Glutamatergic neuron (in vitro differentiated cells): ENCODE measurements at regions not wholly inside any gene's neighbourhood (a gene's known extent, or its start where the extent isn't known, plus 50 kb on each side); places are given as distances from the start of the nearest gene placed in this dataset.
A peak's percentile ranks its signal among the peaks of the same experiment; 100 is the strongest.

Experiments used
- DNase-seq: peaks from one replicate; pipeline ENCODE4 v3.0.0; 2022
- H3K27ac Mint-ChIP-seq: one replicate; pipeline ENCODE4 v1.8.0; 2020; ENCODE audit warnings: mild to moderate bottlenecking, mixed read lengths, inconsistent platforms; ENCODE audit not compliant: unreplicated experiment
- H3K27me3 Mint-ChIP-seq: one replicate; pipeline ENCODE4 v1.8.0; 2020; ENCODE audit warnings: mild to moderate bottlenecking, moderate library complexity, mixed read lengths, inconsistent platforms; ENCODE audit not compliant: unreplicated experiment
- H3K36me3 Mint-ChIP-seq: one replicate; pipeline ENCODE4 v1.8.0; 2020; ENCODE audit warnings: mild to moderate bottlenecking, mixed read lengths, inconsistent platforms; ENCODE audit not compliant: unreplicated experiment
- H3K4me1 Mint-ChIP-seq: one replicate; pipeline ENCODE4 v1.8.0; 2020; ENCODE audit warnings: mild to moderate bottlenecking, low read depth, mixed read lengths, inconsistent platforms; ENCODE audit not compliant: unreplicated experiment
- H3K4me3 Mint-ChIP-seq: one replicate; pipeline ENCODE4 v1.8.0; 2020; ENCODE audit warnings: mild to moderate bottlenecking, mixed read lengths, inconsistent platforms; ENCODE audit not compliant: unreplicated experiment
- H3K9me3 Mint-ChIP-seq: one replicate; pipeline ENCODE4 v1.8.0; 2020; ENCODE audit warnings: mild to moderate bottlenecking, moderate library complexity, mixed read lengths, inconsistent platforms; ENCODE audit not compliant: unreplicated experiment
- TF ChIP-seq, protein P1 (sequence below): fragments of 200-600 bp; sonication (generic); IDR thresholded peaks from one replicate; pipeline ENCODE4 v1.5.0; 2021; ENCODE audit not compliant: partially characterized antibody, unreplicated experiment

DNA sequence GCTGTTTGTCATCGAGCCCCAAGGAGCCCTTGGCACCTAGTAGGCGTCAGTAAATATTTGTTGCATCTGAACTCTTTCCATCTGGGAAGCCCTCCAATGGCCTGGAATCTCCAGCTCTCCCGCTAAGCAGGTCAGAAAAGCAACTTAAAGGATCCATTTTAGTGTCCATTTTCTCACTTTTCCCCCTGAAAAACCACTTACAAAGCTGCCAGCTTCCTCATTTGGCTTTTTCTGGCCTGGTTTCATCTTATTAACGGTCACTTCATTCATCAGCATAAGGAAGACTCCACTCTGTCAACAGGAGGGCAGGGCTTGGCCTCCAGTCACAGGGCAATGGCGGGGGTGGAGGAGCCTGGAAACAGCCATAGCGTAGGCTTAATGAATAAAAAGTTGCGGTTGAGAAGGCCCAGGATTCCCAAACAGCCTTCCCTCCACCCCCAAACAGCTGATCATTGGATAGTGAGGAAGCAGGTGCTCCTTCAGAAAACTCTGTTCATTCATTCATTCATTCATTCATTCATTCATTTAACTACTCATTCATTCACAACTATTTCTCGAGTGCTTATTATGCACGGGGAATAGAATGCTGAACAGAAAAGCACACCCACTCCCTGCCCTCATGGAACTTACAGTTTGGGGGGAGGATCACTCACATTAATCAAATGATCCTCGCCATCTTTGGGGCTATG lies 104.5 kb upstream of the RCN1 start:
- Mint-ChIP-seq H3K36me3 (no peaks in the 10 kb centered on the region), H3K9me3 (peaks cover 10% of the 10 kb centered on the region), H3K27me3 (peaks cover 9% of the 10 kb centered on the region), H3K27ac (peak overlapping the region; percentile 82), H3K4me3 (no peak overlapping the region), H3K4me1 (peaks cover 28% of the 10 kb centered on the region)
- TF ChIP-seq, protein P1, sequence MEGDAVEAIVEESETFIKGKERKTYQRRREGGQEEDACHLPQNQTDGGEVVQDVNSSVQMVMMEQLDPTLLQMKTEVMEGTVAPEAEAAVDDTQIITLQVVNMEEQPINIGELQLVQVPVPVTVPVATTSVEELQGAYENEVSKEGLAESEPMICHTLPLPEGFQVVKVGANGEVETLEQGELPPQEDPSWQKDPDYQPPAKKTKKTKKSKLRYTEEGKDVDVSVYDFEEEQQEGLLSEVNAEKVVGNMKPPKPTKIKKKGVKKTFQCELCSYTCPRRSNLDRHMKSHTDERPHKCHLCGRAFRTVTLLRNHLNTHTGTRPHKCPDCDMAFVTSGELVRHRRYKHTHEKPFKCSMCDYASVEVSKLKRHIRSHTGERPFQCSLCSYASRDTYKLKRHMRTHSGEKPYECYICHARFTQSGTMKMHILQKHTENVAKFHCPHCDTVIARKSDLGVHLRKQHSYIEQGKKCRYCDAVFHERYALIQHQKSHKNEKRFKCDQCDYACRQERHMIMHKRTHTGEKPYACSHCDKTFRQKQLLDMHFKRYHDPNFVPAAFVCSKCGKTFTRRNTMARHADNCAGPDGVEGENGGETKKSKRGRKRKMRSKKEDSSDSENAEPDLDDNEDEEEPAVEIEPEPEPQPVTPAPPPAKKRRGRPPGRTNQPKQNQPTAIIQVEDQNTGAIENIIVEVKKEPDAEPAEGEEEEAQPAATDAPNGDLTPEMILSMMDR, result no peak
- DNase-seq, result no peak

DNA sequence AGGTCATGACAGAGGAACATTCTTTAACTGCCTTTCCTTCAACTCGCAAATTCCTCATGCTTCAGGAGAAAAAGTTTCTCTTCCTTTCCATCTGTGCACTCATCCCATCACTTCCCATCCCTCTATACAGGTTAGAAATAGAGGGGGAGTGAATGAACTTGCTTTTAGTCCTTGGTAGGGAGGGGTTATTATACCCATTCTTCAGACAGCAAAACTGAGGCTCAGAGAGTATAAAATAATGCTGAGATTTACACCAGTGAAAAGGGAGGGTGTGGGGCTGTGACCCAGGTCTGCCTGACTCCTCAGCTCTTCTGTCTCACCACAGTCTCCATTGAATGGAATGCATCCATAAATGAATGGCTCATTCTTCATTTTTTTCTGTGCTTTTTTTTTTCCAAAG lies 109.4 kb upstream of the RCN1 start:
- no peak for DNase-seq
- H3K9me3 Mint-ChIP-seq, result peaks cover 4% of the 10 kb centered on the region
- no peak overlapping the region for H3K4me3 Mint-ChIP-seq
- no peaks in the 10 kb centered on the region for H3K27me3 Mint-ChIP-seq
- TF ChIP-seq, protein P1, result no peak
- no peak overlapping the region for H3K27ac Mint-ChIP-seq
- peaks cover 4% of the 10 kb centered on the region for H3K36me3 Mint-ChIP-seq
- peaks cover 16% of the 10 kb centered on the region for H3K4me1 Mint-ChIP-seq

DNA sequence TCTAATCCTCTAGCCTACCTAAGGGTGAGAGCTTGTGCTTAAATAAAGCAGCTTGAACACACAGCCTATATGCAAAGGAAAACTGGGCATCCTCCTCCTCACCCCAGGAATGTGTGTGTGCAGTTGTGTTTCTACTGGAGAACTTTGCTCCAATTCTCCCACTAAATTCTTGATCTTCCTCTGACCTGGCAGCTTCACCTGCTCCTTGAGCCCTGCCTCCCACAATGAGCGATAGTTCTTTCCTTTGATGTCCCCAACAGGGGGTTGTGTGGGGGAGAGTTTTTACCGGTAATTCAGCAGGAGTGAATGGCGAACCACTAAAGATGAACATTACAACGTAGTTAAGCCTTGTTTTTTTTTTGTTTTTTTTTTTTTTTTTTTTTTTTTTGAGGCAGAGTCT lies 113.5 kb upstream of the RCN1 start:
- peaks cover 13% of the 10 kb centered on the region for H3K9me3 Mint-ChIP-seq
- peaks cover 36% of the 10 kb centered on the region for H3K4me1 Mint-ChIP-seq
- DNase-seq, result no peak
- no peak overlapping the region for H3K27ac Mint-ChIP-seq
- TF ChIP-seq, protein P1, result no peak
- peaks cover 6% of the 10 kb centered on the region for H3K27me3 Mint-ChIP-seq
- H3K36me3 Mint-ChIP-seq, result peaks cover 6% of the 10 kb centered on the region
- H3K4me3 Mint-ChIP-seq, result no peak overlapping the region

DNA sequence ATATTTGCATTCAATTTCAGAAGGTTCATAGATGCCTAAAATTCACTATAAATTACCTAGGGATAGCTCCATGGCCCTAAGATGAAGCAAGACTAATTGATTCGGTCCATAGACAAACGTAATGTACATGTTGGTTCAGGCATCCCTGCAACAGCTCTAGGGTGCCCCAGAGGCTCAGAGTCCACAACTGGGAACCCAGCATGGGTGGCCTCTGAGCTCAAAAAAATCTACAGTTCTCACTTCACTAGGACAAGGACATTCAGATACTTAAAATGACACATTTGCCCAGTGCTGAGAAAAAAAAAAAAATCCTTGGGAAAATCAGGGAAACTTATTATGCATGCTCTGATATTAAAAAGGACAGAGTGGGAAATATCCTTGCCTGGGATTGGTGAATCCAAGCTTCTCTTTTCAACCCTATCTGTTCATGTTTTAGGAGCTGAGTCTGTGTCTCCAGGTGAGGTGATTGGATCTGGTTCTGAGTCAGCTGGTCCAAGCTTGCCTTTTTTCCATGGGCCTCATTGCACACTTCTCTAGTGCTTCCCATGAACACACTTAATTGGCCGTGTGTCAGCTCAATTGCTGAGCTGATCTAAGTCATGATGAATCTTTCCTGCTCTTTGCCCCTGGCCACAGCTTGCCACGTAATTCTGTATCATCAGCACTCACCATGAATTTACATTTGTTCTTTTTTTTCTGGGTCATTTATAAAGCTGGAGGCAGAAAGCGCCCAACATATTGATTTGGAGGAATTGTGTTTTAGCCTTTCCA lies 116.3 kb upstream of the RCN1 start:
- Mint-ChIP-seq H3K4me3 (no peak overlapping the region), H3K27me3 (peaks cover 11% of the 10 kb centered on the region), H3K4me1 (peaks cover 49% of the 10 kb centered on the region), H3K9me3 (peaks cover 16% of the 10 kb centered on the region), H3K36me3 (peaks cover 11% of the 10 kb centered on the region), H3K27ac (no peak overlapping the region)
- DNase-seq, result no peak
- TF ChIP-seq, protein P1, result no peak

DNA sequence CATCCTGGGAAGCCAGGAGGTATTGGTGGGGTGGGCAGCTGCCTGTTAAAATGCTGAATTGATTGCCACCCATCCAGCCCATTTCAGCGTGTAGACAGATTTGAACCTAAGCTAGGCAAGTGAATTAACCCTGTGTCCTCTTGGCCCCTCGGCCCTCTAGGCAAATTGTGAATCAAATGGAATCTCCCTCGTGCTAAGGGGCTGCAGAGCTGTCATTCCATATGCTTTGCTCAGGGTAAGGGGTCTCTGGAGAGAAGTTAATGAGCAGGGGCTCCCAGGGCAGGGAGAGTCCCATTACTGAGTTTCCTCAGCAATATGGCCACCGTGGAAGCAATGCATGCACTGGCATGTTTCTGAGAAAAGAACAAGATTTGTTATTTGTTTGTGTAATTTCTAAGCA lies 117.7 kb upstream of the RCN1 start:
- H3K27me3 Mint-ChIP-seq, result peaks cover 13% of the 10 kb centered on the region
- H3K9me3 Mint-ChIP-seq, result peaks cover 24% of the 10 kb centered on the region
- DNase-seq, result peak; percentile 53
- peaks cover 11% of the 10 kb centered on the region for H3K36me3 Mint-ChIP-seq
- H3K4me1 Mint-ChIP-seq, result peaks cover 61% of the 10 kb centered on the region
- H3K4me3 Mint-ChIP-seq, result peak overlapping the region; percentile 52
- H3K27ac Mint-ChIP-seq, result peak overlapping the region; percentile 83
- TF ChIP-seq, protein P1, result no peak
